Glutamatergic neuron (in vitro differentiated cells): ENCODE measurements at regions not wholly inside any gene's neighbourhood (a gene's known extent, or its start where the extent isn't known, plus 50 kb on each side); places are given as distances from the start of the nearest gene placed in this dataset.

ENCODE experiments used
- DNase-seq: peaks from one replicate; pipeline ENCODE4 v3.0.0; 2022
- H3K27ac Mint-ChIP-seq: one replicate; pipeline ENCODE4 v1.8.0; 2020; ENCODE audit warnings: mild to moderate bottlenecking, mixed read lengths, inconsistent platforms; ENCODE audit not compliant: unreplicated experiment
- H3K27me3 Mint-ChIP-seq: one replicate; pipeline ENCODE4 v1.8.0; 2020; ENCODE audit warnings: mild to moderate bottlenecking, moderate library complexity, mixed read lengths, inconsistent platforms; ENCODE audit not compliant: unreplicated experiment
- H3K36me3 Mint-ChIP-seq: one replicate; pipeline ENCODE4 v1.8.0; 2020; ENCODE audit warnings: mild to moderate bottlenecking, mixed read lengths, inconsistent platforms; ENCODE audit not compliant: unreplicated experiment
- H3K4me1 Mint-ChIP-seq: one replicate; pipeline ENCODE4 v1.8.0; 2020; ENCODE audit warnings: mild to moderate bottlenecking, low read depth, mixed read lengths, inconsistent platforms; ENCODE audit not compliant: unreplicated experiment
- H3K4me3 Mint-ChIP-seq: one replicate; pipeline ENCODE4 v1.8.0; 2020; ENCODE audit warnings: mild to moderate bottlenecking, mixed read lengths, inconsistent platforms; ENCODE audit not compliant: unreplicated experiment
- H3K9me3 Mint-ChIP-seq: one replicate; pipeline ENCODE4 v1.8.0; 2020; ENCODE audit warnings: mild to moderate bottlenecking, moderate library complexity, mixed read lengths, inconsistent platforms; ENCODE audit not compliant: unreplicated experiment
- CTCF ChIP-seq: fragments of 200-600 bp; sonication (generic); IDR thresholded peaks from one replicate; pipeline ENCODE4 v1.5.0; 2021; ENCODE audit not compliant: partially characterized antibody, unreplicated experiment

GRCh38 chr22:44391015-44391414 is 78.3 kb upstream of the SHISAL1 start:
- H3K36me3 Mint-ChIP-seq = no peaks in the 10 kb centered on the region
- DNase-seq = no peak
- H3K27me3 Mint-ChIP-seq = peaks cover 14% of the 10 kb centered on the region
- TF ChIP-seq CTCF = no peak
- no peak overlapping the region for H3K4me3 Mint-ChIP-seq
- H3K27ac Mint-ChIP-seq = peak overlapping the region; percentile 17
- H3K9me3 Mint-ChIP-seq = peaks cover 1% of the 10 kb centered on the region
- peaks cover 3% of the 10 kb centered on the region for H3K4me1 Mint-ChIP-seq

GRCh38 chr22:44390613-44390970 is 77.8 kb upstream of the SHISAL1 start:
- H3K4me3 Mint-ChIP-seq = no peak overlapping the region
- peaks cover 1% of the 10 kb centered on the region for H3K9me3 Mint-ChIP-seq
- no peak for TF ChIP-seq CTCF
- peaks cover 14% of the 10 kb centered on the region for H3K27me3 Mint-ChIP-seq
- no peaks in the 10 kb centered on the region for H3K36me3 Mint-ChIP-seq
- DNase-seq = peak; percentile 16
- no peak overlapping the region for H3K27ac Mint-ChIP-seq
- H3K4me1 Mint-ChIP-seq = peaks cover 3% of the 10 kb centered on the region

- Mint-ChIP-seq H3K9me3 (peaks cover 1% of the 10 kb centered on the region), H3K4me3 (no peak overlapping the region), H3K27ac (no peak overlapping the region), H3K27me3 (peaks cover 14% of the 10 kb centered on the region), H3K4me1 (peaks cover 3% of the 10 kb centered on the region), H3K36me3 (no peaks in the 10 kb centered on the region)
- no peak for TF ChIP-seq CTCF
- DNase-seq = peak; percentile 6
These were observed 77.3 kb upstream of the SHISAL1 start for GRCh38 chr22:44389926-44390612.

- Mint-ChIP-seq H3K4me1 (peaks cover 5% of the 10 kb centered on the region), H3K27me3 (peaks cover 14% of the 10 kb centered on the region), H3K27ac (no peak overlapping the region), H3K9me3 (peaks cover 1% of the 10 kb centered on the region), H3K4me3 (no peak overlapping the region), H3K36me3 (no peaks in the 10 kb centered on the region)
- no peak for TF ChIP-seq CTCF
- DNase-seq = peak; percentile 14
These were observed 76.4 kb upstream of the SHISAL1 start for GRCh38 chr22:44389181-44389580.

GRCh38 chr22:44387486-44387885 is 74.7 kb upstream of the SHISAL1 start:
- Mint-ChIP-seq H3K4me3 (no peak overlapping the region), H3K9me3 (peaks cover 3% of the 10 kb centered on the region), H3K4me1 (peaks cover 7% of the 10 kb centered on the region), H3K27me3 (peaks cover 15% of the 10 kb centered on the region), H3K36me3 (no peaks in the 10 kb centered on the region), H3K27ac (no peak overlapping the region)
- TF ChIP-seq CTCF = no peak
- peak; percentile 2 for DNase-seq
